Epithelial cell of esophagus (primary cell): ENCODE measurements at regions not wholly inside any gene's neighbourhood (a gene's known extent, or its start where the extent isn't known, plus 50 kb on each side); places are given as distances from the start of the nearest gene placed in this dataset.

Experiments
- DNase-seq: peaks from one replicate; pipeline ENCODE4 v3.0.0; 2010; ENCODE audit warnings: low read depth
- H3K4me3 ChIP-seq: 2 replicates; pipeline ENCODE4 v1.5.1; 2011; ENCODE audit warnings: mild to moderate bottlenecking, low read length, control low read depth
- CTCF ChIP-seq: IDR thresholded peaks from 2 replicates; pipeline ENCODE4 v1.5.1; 2011; ENCODE audit warnings: low read depth, mild to moderate bottlenecking, low read length, control low read depth, inconsistent platforms; ENCODE audit not compliant: insufficient read depth; ENCODE audit errors: missing control alignments

- no peak overlapping the region for H3K4me3 ChIP-seq
- no peak for DNase-seq
- TF ChIP-seq CTCF, result no peak
Observed at GRCh38 chr14:31953210-31953609, 123.9 kb upstream of the ARHGAP5 start.

- no peak for TF ChIP-seq CTCF
- DNase-seq, result no peak
- no peak overlapping the region for H3K4me3 ChIP-seq
Observed at GRCh38 chr14:31954991-31955390, 122.1 kb upstream of the ARHGAP5 start.

- no peak for TF ChIP-seq CTCF
- no peak overlapping the region for H3K4me3 ChIP-seq
- peak; percentile 43 for DNase-seq
Observed at GRCh38 chr14:31955936-31956579, 121.0 kb upstream of the ARHGAP5 start.

GRCh38 chr14:31957565-31957964 is 119.5 kb upstream of the ARHGAP5 start:
- no peak for TF ChIP-seq CTCF
- DNase-seq, result no peak

GRCh38 chr14:31960039-31960438 is 117.1 kb upstream of the ARHGAP5 start:
- H3K4me3 ChIP-seq, result no peak overlapping the region
- DNase-seq, result no peak
- no peak for TF ChIP-seq CTCF

More at GRCh38 chr14:31957565-31957964, 119.5 kb upstream of the ARHGAP5 start:
- no peak overlapping the region for H3K4me3 ChIP-seq

- no peak overlapping the region for H3K4me3 ChIP-seq
- no peak for DNase-seq
- TF ChIP-seq CTCF, result no peak
Observed at GRCh38 chr14:31961896-31962295, 115.2 kb upstream of the ARHGAP5 start.

- TF ChIP-seq CTCF, result no peak
- no peak for DNase-seq
- H3K4me3 ChIP-seq, result no peak overlapping the region
Observed at GRCh38 chr14:31962920-31963319, 114.2 kb upstream of the ARHGAP5 start.
